HepG2 (cell line): ENCODE measurements at regions not wholly inside any gene's neighbourhood (a gene's known extent, or its start where the extent isn't known, plus 50 kb on each side); places are given as distances from the start of the nearest gene placed in this dataset.

ENCODE experiments used
- AKAP8 ChIP-seq: sonication (generic); formaldehyde crosslinking; IDR thresholded peaks from 2 replicates; pipeline ENCODE4 v1.5.1; 2020; ENCODE audit warnings: mild to moderate bottlenecking, missing genetic modification reagents
- PRMT3 ChIP-seq: sonication (generic); formaldehyde crosslinking; IDR thresholded peaks from 2 replicates; pipeline ENCODE4 v1.8.1; 2022; ENCODE audit warnings: low read depth, mild to moderate bottlenecking, moderate library complexity, missing genetic modification reagents, borderline replicate concordance
- ZNF24 ChIP-seq: fragments of 450-650 bp; IDR thresholded peaks from 2 replicates; pipeline ENCODE4 v1.6.1; 2017; ENCODE audit warnings: antibody characterized with exemption, mild to moderate bottlenecking

GRCh38 chr20:39270837-39271604, 308.9 kb downstream of the DHX35 start:
- TF ChIP-seq ZNF24 (no peak), PRMT3 (no peak), AKAP8 (CRISPR knock-in tag) (no peak)
